ENCODE measurements at regions not wholly inside any gene's neighbourhood (a gene's known extent, or its start where the extent isn't known, plus 50 kb on each side); places are given as distances from the start of the nearest gene placed in this dataset.
A peak's percentile ranks its signal among the peaks of the same experiment; 100 is the strongest.

DNA sequence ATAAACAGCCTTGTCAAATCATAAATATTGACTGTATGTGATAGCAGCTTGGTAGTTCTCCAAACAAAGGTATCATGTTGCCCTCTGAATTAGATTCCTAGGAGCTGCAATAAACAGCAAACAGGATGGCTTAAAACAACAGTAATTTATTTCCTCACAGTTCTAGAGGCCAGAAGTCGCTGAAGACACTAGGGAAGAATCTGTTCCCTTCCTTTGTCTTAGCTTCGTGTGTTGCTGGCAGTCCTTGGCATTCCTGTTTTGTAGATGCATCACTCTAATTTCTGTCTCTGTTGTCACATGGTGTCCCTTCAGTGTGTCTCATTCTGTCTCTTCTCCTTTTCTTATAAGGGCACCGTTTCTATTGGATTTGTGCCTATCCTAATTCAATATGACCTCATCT lies 679.3 kb downstream of the OTOL1 start:
- H3K27ac ChIP-seq (ENCODE audit: low read depth, low read length): no peak overlapping the region
- no peaks in the 10 kb centered on the region for H3K36me3 ChIP-seq (ENCODE audit: control insufficient read depth in 3 of 3, insufficient read depth in 3 of 3, low read length in 3 of 3)
- no peak overlapping the region for H3K9ac ChIP-seq (ENCODE audit: low read depth in 1 of 3, low read length in 3 of 3)
- H3K9me3 ChIP-seq (ENCODE audit: control insufficient read depth in 3 of 3, low read length in 3 of 3): no peaks in the 10 kb centered on the region
- no peaks in the 10 kb centered on the region for H3K27me3 ChIP-seq (ENCODE audit: control insufficient read depth in 3 of 3, insufficient read depth in 3 of 3, low read length in 3 of 3)
- H3K4me1 ChIP-seq (ENCODE audit: control insufficient read depth in 3 of 3, insufficient read depth in 3 of 3, low read length in 3 of 3): peaks cover 0 to 4% (median 0%) of the 10 kb centered on the region in 3 donors
- H3K4me3 ChIP-seq (ENCODE audit: low read length in 3 of 3): no peak overlapping the region

DNA sequence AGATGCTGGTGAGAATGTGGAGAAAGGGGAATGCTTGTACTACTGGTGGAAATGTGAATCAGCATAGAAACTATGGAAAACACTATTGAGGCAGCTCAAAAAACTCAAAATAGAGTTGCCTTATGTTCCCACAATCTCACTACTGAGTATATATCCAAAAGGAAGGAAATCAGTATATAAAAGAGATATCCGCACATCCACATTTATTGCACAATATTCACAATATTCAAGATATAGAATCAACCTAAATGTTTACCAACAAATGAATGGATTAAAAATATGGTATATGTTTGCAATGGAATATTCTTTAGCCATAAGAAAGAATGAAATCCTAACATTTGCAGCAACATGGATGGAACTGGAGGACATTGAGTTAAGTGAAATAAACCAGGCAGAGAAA lies 686.8 kb downstream of the OTOL1 start:
- H3K27ac ChIP-seq (ENCODE audit: low read depth, low read length): no peak overlapping the region
- no peaks in the 10 kb centered on the region for H3K27me3 ChIP-seq (ENCODE audit: control insufficient read depth in 3 of 3, insufficient read depth in 3 of 3, low read length in 3 of 3)
- H3K4me3 ChIP-seq (ENCODE audit: low read length in 3 of 3): no peak overlapping the region
- H3K36me3 ChIP-seq (ENCODE audit: control insufficient read depth in 3 of 3, insufficient read depth in 3 of 3, low read length in 3 of 3): no peaks in the 10 kb centered on the region
- no peaks in the 10 kb centered on the region for H3K4me1 ChIP-seq (ENCODE audit: control insufficient read depth in 3 of 3, insufficient read depth in 3 of 3, low read length in 3 of 3)
- H3K9me3 ChIP-seq (ENCODE audit: control insufficient read depth in 3 of 3, low read length in 3 of 3): peaks cover 0 to 3% (median 0%) of the 10 kb centered on the region in 3 donors
- H3K9ac ChIP-seq (ENCODE audit: low read depth in 1 of 3, low read length in 3 of 3): no peak overlapping the region

DNA sequence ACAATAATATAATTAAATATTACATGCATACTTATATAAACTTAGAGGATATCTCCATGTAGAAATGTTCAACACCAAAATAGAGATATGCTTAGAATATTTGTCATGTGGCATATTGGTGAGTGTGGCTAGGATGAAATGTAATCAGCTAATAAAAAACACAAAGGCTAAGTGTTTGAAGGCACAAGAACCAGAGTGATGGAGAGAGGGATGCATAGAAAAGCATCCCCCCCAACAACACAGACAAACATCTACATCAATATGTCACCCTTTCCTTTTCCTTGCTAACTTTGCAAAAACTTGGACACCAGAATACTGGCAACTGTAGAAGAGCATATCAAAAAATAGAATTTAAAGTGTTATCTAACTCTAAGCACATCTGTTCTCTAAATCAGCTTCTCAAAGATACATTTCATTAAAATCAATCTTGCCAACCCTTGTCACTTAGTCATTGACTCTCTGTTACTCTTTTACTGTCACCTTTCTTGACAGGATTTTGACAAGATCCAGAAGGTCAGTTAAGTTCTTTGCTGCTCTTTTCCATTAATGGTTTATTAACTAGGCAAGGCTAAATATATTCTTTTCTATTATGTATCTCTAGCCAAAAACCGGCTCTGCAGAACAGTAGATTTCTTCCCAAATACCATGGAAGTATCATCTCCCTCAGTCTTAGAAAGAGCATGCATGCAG lies 695.9 kb downstream of the OTOL1 start:
- no peak overlapping the region for H3K9ac ChIP-seq (ENCODE audit: low read depth in 1 of 3, low read length in 3 of 3)
- H3K4me1 ChIP-seq (ENCODE audit: control insufficient read depth in 3 of 3, insufficient read depth in 3 of 3, low read length in 3 of 3): peaks cover 0 to 6% (median 4%) of the 10 kb centered on the region in 3 donors
- H3K36me3 ChIP-seq (ENCODE audit: control insufficient read depth in 3 of 3, insufficient read depth in 3 of 3, low read length in 3 of 3): no peaks in the 10 kb centered on the region
- H3K27me3 ChIP-seq (ENCODE audit: control insufficient read depth in 3 of 3, insufficient read depth in 3 of 3, low read length in 3 of 3): no peaks in the 10 kb centered on the region
- no peaks in the 10 kb centered on the region for H3K9me3 ChIP-seq (ENCODE audit: control insufficient read depth in 3 of 3, low read length in 3 of 3)
- no peak overlapping the region for H3K27ac ChIP-seq (ENCODE audit: low read depth, low read length)
- H3K4me3 ChIP-seq (ENCODE audit: low read length in 3 of 3): no peak overlapping the region

DNA sequence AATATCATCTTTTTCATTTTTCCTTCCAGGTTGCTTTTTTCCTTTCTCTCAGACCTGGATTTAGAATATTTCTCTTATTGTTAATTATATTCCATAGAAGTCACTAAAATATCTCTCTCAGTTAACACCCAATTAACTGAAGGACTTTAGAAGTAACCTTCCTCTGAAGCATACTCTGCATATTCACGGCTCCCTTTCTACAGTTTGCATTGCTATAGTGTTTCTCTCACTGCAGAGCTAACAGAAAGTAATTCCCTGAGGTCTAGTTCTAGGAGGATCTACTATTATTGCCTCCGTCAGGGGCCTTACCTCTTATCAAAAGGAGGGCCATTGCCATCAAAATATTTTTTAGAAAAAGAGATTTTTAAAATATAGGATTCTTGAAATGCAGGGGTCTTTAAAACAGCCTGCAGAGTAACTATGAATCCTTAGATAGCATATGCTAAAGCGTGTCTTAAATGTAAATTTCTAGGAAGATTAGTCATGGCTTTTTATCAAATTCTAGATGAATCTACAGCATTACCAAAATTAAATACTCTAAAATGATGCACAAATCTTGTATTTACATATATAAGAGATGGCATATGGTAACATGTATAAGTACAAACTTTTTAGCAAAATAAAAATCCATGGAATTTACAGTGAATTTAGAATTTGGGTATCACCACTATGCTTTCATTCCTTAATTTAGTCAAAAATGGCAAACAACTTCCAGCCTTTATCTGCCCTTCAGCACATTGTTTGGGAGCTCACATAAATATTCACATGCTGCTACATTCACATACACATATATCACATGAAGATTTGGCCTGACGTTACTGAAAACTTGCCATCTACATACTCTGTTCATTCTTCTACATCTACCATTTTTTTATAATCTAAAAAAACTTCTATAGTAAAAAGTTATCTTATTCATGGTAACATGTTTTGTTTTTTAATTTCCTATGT lies 696.8 kb downstream of the OTOL1 start:
- H3K27ac ChIP-seq (ENCODE audit: low read depth, low read length): no peak overlapping the region
- no peaks in the 10 kb centered on the region for H3K27me3 ChIP-seq (ENCODE audit: control insufficient read depth in 3 of 3, insufficient read depth in 3 of 3, low read length in 3 of 3)
- no peak overlapping the region for H3K9ac ChIP-seq (ENCODE audit: low read depth in 1 of 3, low read length in 3 of 3)
- no peaks in the 10 kb centered on the region for H3K9me3 ChIP-seq (ENCODE audit: control insufficient read depth in 3 of 3, low read length in 3 of 3)
- no peaks in the 10 kb centered on the region for H3K36me3 ChIP-seq (ENCODE audit: control insufficient read depth in 3 of 3, insufficient read depth in 3 of 3, low read length in 3 of 3)
- no peak overlapping the region for H3K4me3 ChIP-seq (ENCODE audit: low read length in 3 of 3)
- peaks cover 0 to 6% (median 4%) of the 10 kb centered on the region in 3 donors for H3K4me1 ChIP-seq (ENCODE audit: control insufficient read depth in 3 of 3, insufficient read depth in 3 of 3, low read length in 3 of 3)

DNA sequence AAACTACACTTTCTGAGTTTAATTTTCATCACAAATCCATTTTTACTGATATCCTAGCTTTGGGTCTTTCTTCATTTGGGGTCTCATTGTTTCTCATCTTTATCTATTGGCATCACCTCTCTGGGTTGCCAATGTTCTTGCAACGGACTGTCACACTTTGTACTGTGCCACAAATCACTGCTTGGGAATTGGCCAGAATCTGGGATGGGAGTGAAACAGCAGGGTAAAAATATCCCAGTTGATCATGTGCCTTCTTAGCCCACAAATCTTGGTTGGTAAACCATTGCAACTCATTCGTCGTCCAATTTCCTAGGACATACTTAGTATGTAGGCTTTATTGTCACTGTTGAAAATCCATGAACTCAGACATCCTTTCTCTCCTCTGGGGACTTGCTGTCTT lies 698.5 kb downstream of the OTOL1 start:
- no peaks in the 10 kb centered on the region for H3K27me3 ChIP-seq (ENCODE audit: control insufficient read depth in 3 of 3, insufficient read depth in 3 of 3, low read length in 3 of 3)
- H3K4me3 ChIP-seq (ENCODE audit: low read length in 3 of 3): no peak overlapping the region
- H3K9me3 ChIP-seq (ENCODE audit: control insufficient read depth in 3 of 3, low read length in 3 of 3): no peaks in the 10 kb centered on the region
- H3K4me1 ChIP-seq (ENCODE audit: control insufficient read depth in 3 of 3, insufficient read depth in 3 of 3, low read length in 3 of 3): peaks cover 0 to 6% (median 4%) of the 10 kb centered on the region in 3 donors
- peak overlapping the region; percentile 48 for H3K27ac ChIP-seq (ENCODE audit: low read depth, low read length)
- H3K9ac ChIP-seq (ENCODE audit: low read depth in 1 of 3, low read length in 3 of 3): no peak overlapping the region
- no peaks in the 10 kb centered on the region for H3K36me3 ChIP-seq (ENCODE audit: control insufficient read depth in 3 of 3, insufficient read depth in 3 of 3, low read length in 3 of 3)

DNA sequence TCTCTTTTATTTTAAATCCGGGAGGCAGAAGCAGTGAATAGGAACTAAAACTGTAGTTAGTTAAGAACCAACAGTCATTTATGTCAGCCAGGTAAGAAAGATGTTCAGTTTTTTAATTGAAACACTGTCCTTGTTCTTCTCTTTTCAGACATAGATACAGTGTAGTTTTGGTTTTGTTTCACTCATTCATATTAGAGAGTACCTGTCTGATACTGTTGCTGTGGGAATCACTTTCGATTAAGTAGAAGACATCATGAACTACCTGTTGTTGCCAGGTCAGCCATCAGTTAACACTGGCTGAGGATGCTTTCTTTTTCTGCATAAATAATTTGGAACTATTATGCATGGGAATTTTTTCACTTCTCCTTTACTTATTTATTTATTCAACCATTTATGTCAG lies 700.4 kb downstream of the OTOL1 start:
- H3K27ac ChIP-seq (ENCODE audit: low read depth, low read length): no peak overlapping the region
- H3K27me3 ChIP-seq (ENCODE audit: control insufficient read depth in 3 of 3, insufficient read depth in 3 of 3, low read length in 3 of 3): no peaks in the 10 kb centered on the region
- H3K36me3 ChIP-seq (ENCODE audit: control insufficient read depth in 3 of 3, insufficient read depth in 3 of 3, low read length in 3 of 3): no peaks in the 10 kb centered on the region
- H3K4me3 ChIP-seq (ENCODE audit: low read length in 3 of 3): no peak overlapping the region
- peaks cover 0 to 6% (median 4%) of the 10 kb centered on the region in 3 donors for H3K4me1 ChIP-seq (ENCODE audit: control insufficient read depth in 3 of 3, insufficient read depth in 3 of 3, low read length in 3 of 3)
- H3K9ac ChIP-seq (ENCODE audit: low read depth in 1 of 3, low read length in 3 of 3): no peak overlapping the region
- no peaks in the 10 kb centered on the region for H3K9me3 ChIP-seq (ENCODE audit: control insufficient read depth in 3 of 3, low read length in 3 of 3)

DNA sequence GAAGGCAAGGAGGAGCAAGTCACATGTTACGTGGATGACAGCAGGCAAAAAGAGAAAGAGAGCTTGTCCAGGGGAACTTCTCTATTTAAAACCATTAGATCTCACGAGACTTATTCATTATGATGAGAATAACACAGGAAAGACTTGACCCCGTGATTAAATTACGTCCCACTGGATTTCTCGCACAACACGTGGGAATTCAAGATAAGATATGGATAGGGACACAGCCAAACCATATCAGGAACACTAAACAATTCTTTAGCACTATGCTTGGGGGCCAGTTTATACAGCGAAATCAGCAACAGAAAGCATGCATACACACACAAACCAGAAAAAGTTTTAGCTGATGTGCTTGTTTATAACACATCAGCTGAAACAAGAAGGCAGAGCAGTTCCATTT lies 704.2 kb downstream of the OTOL1 start:
- Histone ChIP-seq H3K9ac (ENCODE audit: low read depth in 1 of 3, low read length in 3 of 3) (no peak overlapping the region), H3K9me3 (ENCODE audit: control insufficient read depth in 3 of 3, low read length in 3 of 3) (no peaks in the 10 kb centered on the region), H3K27me3 (ENCODE audit: control insufficient read depth in 3 of 3, insufficient read depth in 3 of 3, low read length in 3 of 3) (no peaks in the 10 kb centered on the region), H3K4me1 (ENCODE audit: control insufficient read depth in 3 of 3, insufficient read depth in 3 of 3, low read length in 3 of 3) (no peaks in the 10 kb centered on the region), H3K4me3 (ENCODE audit: low read length in 3 of 3) (no peak overlapping the region), H3K36me3 (ENCODE audit: control insufficient read depth in 3 of 3, insufficient read depth in 3 of 3, low read length in 3 of 3) (no peaks in the 10 kb centered on the region), H3K27ac (ENCODE audit: low read depth, low read length) (no peak overlapping the region)

DNA sequence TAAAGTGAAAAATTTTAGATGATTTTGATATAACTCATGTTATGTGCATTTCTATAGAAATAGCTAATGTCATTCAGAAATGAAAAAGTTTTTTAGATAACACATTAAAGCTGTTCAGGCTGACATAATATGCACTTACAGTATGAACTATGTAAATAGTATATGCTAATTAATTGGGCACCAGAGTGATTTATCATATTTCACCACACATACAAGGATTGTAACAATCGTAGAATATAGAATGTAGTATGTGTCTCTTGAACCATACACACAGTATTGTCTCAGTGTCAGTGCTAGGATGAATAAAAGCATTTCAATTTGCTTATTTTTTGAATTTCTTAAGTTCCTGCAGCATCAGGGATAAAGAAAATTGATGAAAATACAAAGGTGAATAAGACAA lies 710.0 kb downstream of the OTOL1 start:
- no peaks in the 10 kb centered on the region for H3K36me3 ChIP-seq (ENCODE audit: control insufficient read depth in 3 of 3, insufficient read depth in 3 of 3, low read length in 3 of 3)
- H3K27me3 ChIP-seq (ENCODE audit: control insufficient read depth in 3 of 3, insufficient read depth in 3 of 3, low read length in 3 of 3): no peaks in the 10 kb centered on the region
- no peak overlapping the region for H3K4me3 ChIP-seq (ENCODE audit: low read length in 3 of 3)
- H3K9ac ChIP-seq (ENCODE audit: low read depth in 1 of 3, low read length in 3 of 3): no peak overlapping the region
- H3K4me1 ChIP-seq (ENCODE audit: control insufficient read depth in 3 of 3, insufficient read depth in 3 of 3, low read length in 3 of 3): no peaks in the 10 kb centered on the region
- no peak overlapping the region for H3K27ac ChIP-seq (ENCODE audit: low read depth, low read length)
- H3K9me3 ChIP-seq (ENCODE audit: control insufficient read depth in 3 of 3, low read length in 3 of 3): no peaks in the 10 kb centered on the region

DNA sequence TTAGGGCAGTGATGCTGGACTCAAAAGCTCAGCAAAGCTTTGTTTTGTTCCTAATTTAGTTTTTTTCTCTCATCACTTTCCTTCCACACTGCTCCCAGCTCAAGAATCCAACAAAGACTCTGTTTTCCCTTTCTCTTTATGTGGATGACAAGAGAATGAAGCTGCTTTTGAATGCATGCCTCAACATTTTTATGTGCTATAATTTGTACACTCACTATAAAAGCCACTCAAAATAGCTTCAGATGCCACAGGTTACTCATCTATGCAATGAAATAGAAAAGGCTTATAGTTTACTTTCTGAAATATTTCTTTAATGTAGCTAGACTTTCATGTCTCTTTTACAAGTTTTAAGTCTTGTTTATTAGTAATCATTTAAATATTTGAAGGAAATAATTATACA lies 714.9 kb downstream of the OTOL1 start:
- Histone ChIP-seq H3K9me3 (ENCODE audit: control insufficient read depth in 3 of 3, low read length in 3 of 3) (no peaks in the 10 kb centered on the region), H3K36me3 (ENCODE audit: control insufficient read depth in 3 of 3, insufficient read depth in 3 of 3, low read length in 3 of 3) (no peaks in the 10 kb centered on the region), H3K9ac (ENCODE audit: low read depth in 1 of 3, low read length in 3 of 3) (no peak overlapping the region), H3K27ac (ENCODE audit: low read depth, low read length) (no peak overlapping the region), H3K4me1 (ENCODE audit: control insufficient read depth in 3 of 3, insufficient read depth in 3 of 3, low read length in 3 of 3) (no peaks in the 10 kb centered on the region), H3K27me3 (ENCODE audit: control insufficient read depth in 3 of 3, insufficient read depth in 3 of 3, low read length in 3 of 3) (no peaks in the 10 kb centered on the region), H3K4me3 (ENCODE audit: low read length in 3 of 3) (no peak overlapping the region)

DNA sequence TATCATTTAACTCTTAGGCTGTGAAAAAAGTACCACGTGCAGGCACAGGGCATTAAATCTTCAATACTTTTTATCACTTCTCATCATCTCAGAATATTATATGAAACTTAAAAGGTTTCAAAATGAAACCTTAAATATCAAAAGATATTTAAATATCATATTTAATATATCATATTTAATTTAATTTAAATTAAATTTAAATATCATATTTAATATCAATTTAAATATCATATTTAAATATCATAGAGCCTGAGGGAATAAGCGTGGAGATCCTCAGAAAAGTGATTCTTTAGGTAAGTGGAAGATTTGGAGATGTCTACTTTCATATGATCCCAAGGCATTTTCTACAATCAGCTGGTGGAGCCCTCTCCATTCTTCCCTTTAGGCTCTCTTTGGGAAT lies 716.6 kb downstream of the OTOL1 start:
- Histone ChIP-seq H3K9ac (ENCODE audit: low read depth in 1 of 3, low read length in 3 of 3) (no peak overlapping the region), H3K27ac (ENCODE audit: low read depth, low read length) (no peak overlapping the region), H3K9me3 (ENCODE audit: control insufficient read depth in 3 of 3, low read length in 3 of 3) (no peaks in the 10 kb centered on the region), H3K36me3 (ENCODE audit: control insufficient read depth in 3 of 3, insufficient read depth in 3 of 3, low read length in 3 of 3) (no peaks in the 10 kb centered on the region), H3K4me1 (ENCODE audit: control insufficient read depth in 3 of 3, insufficient read depth in 3 of 3, low read length in 3 of 3) (peaks cover 5% of the 10 kb centered on the region in 3 donors), H3K27me3 (ENCODE audit: control insufficient read depth in 3 of 3, insufficient read depth in 3 of 3, low read length in 3 of 3) (no peaks in the 10 kb centered on the region), H3K4me3 (ENCODE audit: low read length in 3 of 3) (no peak overlapping the region)

All from skeletal muscle tissue (tissue), 3 donors.